HCT116 (cell line): ENCODE measurements at regions not wholly inside any gene's neighbourhood (a gene's known extent, or its start where the extent isn't known, plus 50 kb on each side); places are given as distances from the start of the nearest gene placed in this dataset.

ENCODE experiments used
- ATAC-seq: fragments of 200-7000 bp; cut with Tn5 transposase; 2 replicates; pipeline ENCODE4 v1.9.1; 2020; ENCODE audit warnings: mild to moderate bottlenecking, moderate library complexity
- BruUV-seq: library from RNA; stranded (reverse); fragments of 400-500 nt; replicated peaks from 2 replicates; lab custom pipeline; 2021; lab: Mats Ljungman, UMichigan
- CTCF ChIA-PET: fragments of 300-600 bp; sonication (Branson Sonifier 250); formaldehyde crosslinking; loops from one replicate; lab custom pipeline; 2021; ENCODE audit warnings: antibody characterized with exemption; lab: Charles Lee
- POLR2A ChIA-PET: fragments of 300-600, 350-600 bp; sonication (Branson Sonifier 250); formaldehyde crosslinking; loops from one replicate; lab custom pipeline; 2021; ENCODE audit warnings: antibody characterized with exemption; lab: Charles Lee
- RAD21 ChIA-PET, 2 experiments: fragments of 300-600 bp; sonication (Branson Sonifier 250); formaldehyde crosslinking; loops; one replicate each; lab custom pipeline; 2023; ENCODE audit warnings: low total read pairs in 2 of 2; ENCODE audit not compliant: uncharacterized antibody in 2 of 2, unreplicated experiment in 2 of 2, low non-redundant PET in 1 of 2; lab: Charles Lee
- DNase-seq: peaks from one replicate; pipeline ENCODE4 v3.0.0-alpha.2; 2010; ENCODE audit warnings: low read depth, low spot score
- H2AFZ ChIP-seq: fragments of 200-600 bp; shearing (Covaris generic), sonication (generic); 2 replicates; pipeline ENCODE4 v1.6.1; 2017; ENCODE audit warnings: low read depth, mixed run types, mixed read lengths, antibody characterized with exemption, low read length; ENCODE audit not compliant: poor library complexity, severe bottlenecking
- H3K27ac ChIP-seq: 2 replicates; pipeline ENCODE4 v1.5.1; 2012; ENCODE audit warnings: low read depth, low read length
- H3K27me3 ChIP-seq: fragments of 200-600 bp; sonication (generic); 2 replicates; pipeline ENCODE4 v1.6.1; 2016; ENCODE audit warnings: mixed run types, low read length, mixed read lengths; ENCODE audit not compliant: insufficient read depth
- H3K36me3 ChIP-seq, 2 experiments: fragments of 200-500 bp in 1 of 2; fragments of 200-600 bp in 1 of 2; sonication (Bioruptor generic) in 1 of 2; sonication (generic) in 1 of 2; 2 replicates each; pipeline versions ENCODE4 v1.5.1 to v1.6.1; 2014 to 2016; ENCODE audit warnings: low read length in 2 of 2, inconsistent platforms in 1 of 2, mixed read lengths in 1 of 2, mixed run types in 1 of 2; ENCODE audit not compliant: insufficient read depth in 2 of 2, control insufficient read depth in 1 of 2
- H3K4me1 ChIP-seq, 2 experiments: fragments of 200-600 bp in 1 of 2; sonication (generic) in 1 of 2; 2 replicates each; pipeline versions ENCODE4 v1.5.1 to v1.6.1; 2012 to 2017; ENCODE audit warnings: low read length in 2 of 2, inconsistent platforms in 1 of 2, mild to moderate bottlenecking in 1 of 2, mixed read lengths in 1 of 2, mixed run types in 1 of 2, moderate library complexity in 1 of 2; ENCODE audit not compliant: insufficient read depth in 2 of 2, control insufficient read depth in 1 of 2
- H3K4me2 ChIP-seq: fragments of 200-600 bp; sonication (generic); 2 replicates; pipeline ENCODE4 v1.6.1; 2017; ENCODE audit warnings: mixed run types, low read length, mixed read lengths
- H3K4me3 ChIP-seq, 2 experiments: fragments of 200-600 bp in 1 of 2; sonication (generic) in 1 of 2; replicated peaks in 1 of 2; 2 replicates each; pipeline ENCODE4 v1.5.1; 2011 to 2016; ENCODE audit warnings: low read length in 2 of 2, control low read depth in 1 of 2, low read depth in 1 of 2, mild to moderate bottlenecking in 1 of 2, mixed read lengths in 1 of 2, mixed run types in 1 of 2
- H3K79me2 ChIP-seq: fragments of 200-600 bp; sonication (generic); 2 replicates; pipeline ENCODE4 v1.6.1; 2017; ENCODE audit warnings: mild to moderate bottlenecking, mixed run types, low read length, moderate library complexity, mixed read lengths; ENCODE audit not compliant: insufficient read depth
- H3K9ac ChIP-seq: fragments of 200-600 bp; sonication (generic); 2 replicates; pipeline ENCODE4 v1.6.1; 2016; ENCODE audit warnings: low read length, mixed read lengths
- H3K9me2 ChIP-seq: fragments of 200-600 bp; sonication (generic), shearing (Covaris generic); 2 replicates; pipeline ENCODE4 v1.6.1; 2017; ENCODE audit warnings: mixed run types, mild to moderate bottlenecking, moderate library complexity; ENCODE audit not compliant: insufficient read depth
- H3K9me3 ChIP-seq, 2 experiments: fragments of 200-500 bp in 1 of 2; fragments of 200-600 bp in 1 of 2; sonication (Bioruptor generic) in 1 of 2; sonication (generic) in 1 of 2; 2 replicates each; pipeline ENCODE4 v1.6.1; 2014 to 2017; ENCODE audit warnings: low read length in 2 of 2, mixed read lengths in 2 of 2, inconsistent platforms in 1 of 2, low read depth in 1 of 2, mild to moderate bottlenecking in 1 of 2, mixed run types in 1 of 2, moderate library complexity in 1 of 2; ENCODE audit not compliant: control insufficient read depth in 1 of 2, insufficient read depth in 1 of 2
- H4K20me1 ChIP-seq: fragments of 200-600 bp; sonication (generic), shearing (Covaris generic); 2 replicates; pipeline ENCODE4 v1.6.1; 2017; ENCODE audit warnings: mixed run types, mild to moderate bottlenecking, moderate library complexity; ENCODE audit not compliant: insufficient read depth
- CTCF ChIP-seq, 3 experiments: fragments of 200-600 bp in 1 of 3; sonication (generic) in 1 of 3; IDR thresholded peaks in 2 of 3; conservative IDR thresholded peaks in 1 of 3; 2 replicates each; pipeline ENCODE4 v1.5.1; 2012 to 2017; ENCODE audit warnings: low read depth in 2 of 3, low read length in 2 of 3, antibody characterized with exemption in 1 of 3, borderline replicate concordance in 1 of 3, control low read depth in 1 of 3, mild to moderate bottlenecking in 1 of 3, mixed read lengths in 1 of 3, mixed run types in 1 of 3, moderate library complexity in 1 of 3; ENCODE audit not compliant: insufficient read depth in 1 of 3
- EGR1 ChIP-seq: IDR thresholded peaks from 2 replicates; pipeline ENCODE4 v1.6.1; 2012; ENCODE audit warnings: low read depth
- ELF1 ChIP-seq: IDR thresholded peaks from 2 replicates; pipeline ENCODE4 v1.6.1; 2012; ENCODE audit warnings: low read depth, borderline replicate concordance
- EZH2 ChIP-seq: fragments of 200-600 bp; sonication (generic); IDR thresholded peaks from 2 replicates; pipeline ENCODE4 v1.6.1; 2017; ENCODE audit warnings: antibody characterized with exemption, mixed run types
- EZH2phosphoT487 ChIP-seq: fragments of 200-600 bp; IDR thresholded peaks from 2 replicates; pipeline ENCODE4 v1.6.1; 2018; ENCODE audit warnings: antibody characterized with exemption, borderline replicate concordance
- JUND ChIP-seq: IDR thresholded peaks from 2 replicates; pipeline ENCODE4 v1.6.1; 2012
- POLR2A ChIP-seq: IDR thresholded peaks from 2 replicates; pipeline ENCODE4 v1.7.0; 2011; ENCODE audit warnings: borderline replicate concordance; ENCODE audit not compliant: insufficient read depth, insufficient read length; ENCODE audit errors: extremely low read depth
- RAD21 ChIP-seq: IDR thresholded peaks from 2 replicates; pipeline ENCODE4 v1.6.1; 2012; ENCODE audit warnings: low read depth, mild to moderate bottlenecking
- REST ChIP-seq: IDR thresholded peaks from 2 replicates; pipeline ENCODE4 v1.6.1; 2012; ENCODE audit warnings: low read depth
- ZNF274 ChIP-seq: fragments of 200-500 bp; sonication (Bioruptor generic); IDR thresholded peaks from 2 replicates; pipeline ENCODE4 v1.6.1; 2014; ENCODE audit warnings: mild to moderate bottlenecking, low read depth, low read length, inconsistent platforms
- intact Hi-C: fragments of 100-400 bp; cut with micrococcal nuclease; formaldehyde crosslinking; loops from 2 replicates; pipeline ENCODE4 v1.10.0; 2022

GRCh38 chr5:101142102-101142501 lies 239.0 kb upstream of the ST8SIA4 start:
- H3K36me3 ChIP-seq, result no peaks in the 10 kb centered on the region
- no peaks in the 10 kb centered on the region for H3K4me1 ChIP-seq
- intact Hi-C loops, result loop anchor here (10.0 kb wide), 1 partner anchor 197 kb away; no protein-coding TSS in a partner anchor
- no peaks in the 10 kb centered on the region for H3K9me2 ChIP-seq
- no peaks in the 10 kb centered on the region for H3K27me3 ChIP-seq
- no peak overlapping the region for H3K27ac ChIP-seq
- no peak for DNase-seq
- TF ChIP-seq EGR1, result no peak
- no peak for TF ChIP-seq EZH2phosphoT487
- no peak for TF ChIP-seq CTCF (IDR thresholded peaks at IDR 0.05 in 2 of 3, conservative IDR thresholded peaks at IDR 0.05 in 1 of 3; ENCODE audit: borderline replicate concordance in 1 of 3, insufficient read depth in 1 of 3, low read depth in 2 of 3, low read length in 2 of 3)
- TF ChIP-seq EZH2, result no peak
- TF ChIP-seq ZNF274, result no peak
- no peak for TF ChIP-seq REST
- TF ChIP-seq RAD21, result no peak
- no peak for TF ChIP-seq POLR2A
- no peak for TF ChIP-seq ELF1
- no peak for TF ChIP-seq JUND
- ATAC-seq, result no peak
- no peak overlapping the region for H2AFZ ChIP-seq
- no peaks in the 10 kb centered on the region for H3K9me3 ChIP-seq
- no peak overlapping the region for H3K4me3 ChIP-seq
- H3K79me2 ChIP-seq, result no peaks in the 10 kb centered on the region
- RAD21 ChIA-PET, result no interaction called here
- POLR2A ChIA-PET, result no interaction called here
- H4K20me1 ChIP-seq, result no peaks in the 10 kb centered on the region; the same call in 1 of the 2 replicates
- no peak overlapping the region for H3K9ac ChIP-seq
- BruUV-seq, result no TSS peak
- H3K4me2 ChIP-seq, result no peak overlapping the region
- CTCF ChIA-PET, result no interaction called here
